Nephron (organoid): ENCODE measurements at regions not wholly inside any gene's neighbourhood (a gene's known extent, or its start where the extent isn't known, plus 50 kb on each side); places are given as distances from the start of the nearest gene placed in this dataset.

Experiments used
- H3K27ac Mint-ChIP-seq, 3 experiments: 2 replicates each; pipeline ENCODE4 v1.8.0; 2020; ENCODE audit warnings: mixed read lengths in 3 of 3, mild to moderate bottlenecking in 2 of 3, moderate library complexity in 1 of 3
- H3K27me3 Mint-ChIP-seq: 2 replicates; pipeline ENCODE4 v1.8.0; 2021; ENCODE audit warnings: low read depth, mild to moderate bottlenecking, moderate library complexity, mixed read lengths
- H3K36me3 Mint-ChIP-seq: 2 replicates; pipeline ENCODE4 v1.8.0; 2020; ENCODE audit warnings: low read depth, mixed read lengths
- H3K4me1 Mint-ChIP-seq: 2 replicates; pipeline ENCODE4 v1.8.0; 2020; ENCODE audit warnings: mixed read lengths
- H3K4me3 Mint-ChIP-seq, 3 experiments: 2 replicates each; pipeline ENCODE4 v1.8.0; 2020; ENCODE audit warnings: mild to moderate bottlenecking in 3 of 3, mixed read lengths in 3 of 3, moderate library complexity in 2 of 3
- H3K9me3 Mint-ChIP-seq: 2 replicates; pipeline ENCODE4 v1.8.0; 2020; ENCODE audit warnings: mixed read lengths
- CTCF ChIP-seq, 3 experiments: fragments of 200-600 bp; sonication (generic); IDR thresholded peaks; one replicate each; pipeline ENCODE4 v1.5.0; 2021; ENCODE audit warnings: antibody characterized with exemption in 3 of 3; ENCODE audit not compliant: unreplicated experiment in 3 of 3

GRCh38 chr5:66348387-66349125, 204.5 kb downstream of the SREK1 start:
- Mint-ChIP-seq H3K9me3 (no peaks in the 10 kb centered on the region), H3K4me3 (no peak overlapping the region), H3K27me3 (peaks cover 8% of the 10 kb centered on the region), H3K4me1 (no peaks in the 10 kb centered on the region), H3K36me3 (no peaks in the 10 kb centered on the region), H3K27ac (no peak overlapping the region)
- no peak for TF ChIP-seq CTCF (IDR thresholded peaks at IDR 0.05; ENCODE audit: unreplicated experiment in 3 of 3)

- no peak overlapping the region for H3K27ac Mint-ChIP-seq
- no peaks in the 10 kb centered on the region for H3K9me3 Mint-ChIP-seq
- H3K4me3 Mint-ChIP-seq: no peak overlapping the region
- no peaks in the 10 kb centered on the region for H3K4me1 Mint-ChIP-seq
- TF ChIP-seq CTCF (IDR thresholded peaks at IDR 0.05; ENCODE audit: unreplicated experiment in 3 of 3): no peak
- H3K36me3 Mint-ChIP-seq: no peaks in the 10 kb centered on the region
- peaks cover 8% of the 10 kb centered on the region for H3K27me3 Mint-ChIP-seq
These were observed 207.7 kb downstream of the SREK1 start for GRCh38 chr5:66351813-66352212.

- peaks cover 4% of the 10 kb centered on the region for H3K27me3 Mint-ChIP-seq
- TF ChIP-seq CTCF (IDR thresholded peaks at IDR 0.05; ENCODE audit: unreplicated experiment in 3 of 3): no peak
- H3K4me3 Mint-ChIP-seq: no peak overlapping the region
- H3K9me3 Mint-ChIP-seq: no peaks in the 10 kb centered on the region
- no peaks in the 10 kb centered on the region for H3K36me3 Mint-ChIP-seq
- H3K4me1 Mint-ChIP-seq: no peaks in the 10 kb centered on the region
- H3K27ac Mint-ChIP-seq: no peak overlapping the region
These were observed 209.1 kb downstream of the SREK1 start for GRCh38 chr5:66353186-66353585.

- H3K9me3 Mint-ChIP-seq: no peaks in the 10 kb centered on the region
- H3K27ac Mint-ChIP-seq: no peak overlapping the region
- peaks cover 4% of the 10 kb centered on the region for H3K27me3 Mint-ChIP-seq
- H3K4me1 Mint-ChIP-seq: no peaks in the 10 kb centered on the region
- no peak overlapping the region for H3K4me3 Mint-ChIP-seq
- no peak for TF ChIP-seq CTCF (IDR thresholded peaks at IDR 0.05; ENCODE audit: unreplicated experiment in 3 of 3)
- H3K36me3 Mint-ChIP-seq: no peaks in the 10 kb centered on the region
These were observed 210.3 kb downstream of the SREK1 start for GRCh38 chr5:66354422-66354821.

GRCh38 chr5:66356011-66356565, 212.0 kb downstream of the SREK1 start:
- no peak overlapping the region for H3K4me3 Mint-ChIP-seq
- no peaks in the 10 kb centered on the region for H3K36me3 Mint-ChIP-seq
- H3K4me1 Mint-ChIP-seq: no peaks in the 10 kb centered on the region
- TF ChIP-seq CTCF (IDR thresholded peaks at IDR 0.05; ENCODE audit: unreplicated experiment in 3 of 3): no peak
- H3K9me3 Mint-ChIP-seq: no peaks in the 10 kb centered on the region
- H3K27ac Mint-ChIP-seq: no peak overlapping the region
- H3K27me3 Mint-ChIP-seq: peaks cover 4% of the 10 kb centered on the region

- no peaks in the 10 kb centered on the region for H3K4me1 Mint-ChIP-seq
- H3K4me3 Mint-ChIP-seq: no peak overlapping the region
- no peak for TF ChIP-seq CTCF (IDR thresholded peaks at IDR 0.05; ENCODE audit: unreplicated experiment in 3 of 3)
- no peak overlapping the region for H3K27ac Mint-ChIP-seq
- H3K36me3 Mint-ChIP-seq: no peaks in the 10 kb centered on the region
- no peaks in the 10 kb centered on the region for H3K27me3 Mint-ChIP-seq
- H3K9me3 Mint-ChIP-seq: no peaks in the 10 kb centered on the region
These were observed 214.6 kb downstream of the SREK1 start for GRCh38 chr5:66358741-66359140.
